Activated T-helper 17 cell treated with anti-CD3 and anti-CD28 coated beads, Interleukin-2, amount 50 U/mL, for 72 hours (primary cell): ENCODE measurements at regions not wholly inside any gene's neighbourhood (a gene's known extent, or its start where the extent isn't known, plus 50 kb on each side); places are given as distances from the start of the nearest gene placed in this dataset.

ENCODE experiments used
- ATAC-seq: fragments of 150-1000 bp; cut with Tn5 transposase; replicated peaks from 2 replicates; pipeline ENCODE4 v1.10.0; 2021; ENCODE audit warnings: mild to moderate bottlenecking, moderate library complexity
- H3K27ac Mint-ChIP-seq: one replicate; pipeline ENCODE4 v1.8.0; 2022; ENCODE audit warnings: mixed read lengths
- H3K27me3 Mint-ChIP-seq: one replicate; pipeline ENCODE4 v1.8.0; 2022; ENCODE audit warnings: mixed read lengths
- H3K36me3 Mint-ChIP-seq: one replicate; pipeline ENCODE4 v1.8.0; 2022; ENCODE audit warnings: low read depth, mild to moderate bottlenecking, mixed read lengths
- H3K4me1 Mint-ChIP-seq: one replicate; pipeline ENCODE4 v1.8.0; 2022; ENCODE audit warnings: mixed read lengths
- H3K4me3 Mint-ChIP-seq: one replicate; pipeline ENCODE4 v1.8.0; 2022; ENCODE audit warnings: mild to moderate bottlenecking, mixed read lengths
- H3K9me3 Mint-ChIP-seq: one replicate; pipeline ENCODE4 v1.8.0; 2022; ENCODE audit warnings: mixed read lengths

GRCh38 chr7:13174991-13175390 lies 487.6 kb downstream of the ARL4A start:
- Mint-ChIP-seq H3K9me3 (no peaks in the 10 kb centered on the region), H3K36me3 (no peaks in the 10 kb centered on the region), H3K27me3 (no peaks in the 10 kb centered on the region), H3K4me3 (no peak overlapping the region), H3K4me1 (no peaks in the 10 kb centered on the region), H3K27ac (no peak overlapping the region)
- ATAC-seq, result no peak

- Mint-ChIP-seq H3K4me3 (no peak overlapping the region), H3K27ac (no peak overlapping the region), H3K27me3 (peaks cover 4% of the 10 kb centered on the region), H3K36me3 (no peaks in the 10 kb centered on the region), H3K9me3 (no peaks in the 10 kb centered on the region), H3K4me1 (no peaks in the 10 kb centered on the region)
- no peak for ATAC-seq
Measured at GRCh38 chr7:13179011-13179582, 491.7 kb downstream of the ARL4A start.

- Mint-ChIP-seq H3K9me3 (no peaks in the 10 kb centered on the region), H3K27me3 (peaks cover 7% of the 10 kb centered on the region), H3K4me3 (no peak overlapping the region), H3K36me3 (no peaks in the 10 kb centered on the region), H3K27ac (no peak overlapping the region), H3K4me1 (no peaks in the 10 kb centered on the region)
- no peak for ATAC-seq
Measured at GRCh38 chr7:13179775-13180523, 492.5 kb downstream of the ARL4A start.

DNA sequence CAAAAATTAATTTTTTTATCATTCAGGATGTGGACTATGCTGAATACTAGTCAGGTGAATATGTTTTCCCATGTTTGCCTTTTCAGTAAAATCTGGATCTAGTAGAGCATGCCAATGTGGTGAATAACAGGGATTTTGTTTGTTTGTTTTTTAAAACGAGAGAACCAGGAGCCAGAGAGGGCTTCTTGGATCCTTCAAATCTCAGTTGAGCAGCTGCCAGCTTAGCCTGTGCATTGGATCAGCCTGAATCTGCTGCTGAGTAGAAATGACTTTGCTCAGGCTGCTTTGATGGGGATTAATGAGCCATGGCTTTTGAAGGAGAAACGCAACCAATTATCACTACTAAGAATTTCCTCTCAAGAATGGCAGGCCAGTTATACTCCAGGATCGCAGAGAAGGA lies 493.8 kb downstream of the ARL4A start:
- Mint-ChIP-seq H3K27me3 (peaks cover 9% of the 10 kb centered on the region), H3K4me3 (no peak overlapping the region), H3K9me3 (no peaks in the 10 kb centered on the region), H3K27ac (no peak overlapping the region), H3K36me3 (no peaks in the 10 kb centered on the region), H3K4me1 (no peaks in the 10 kb centered on the region)
- no peak for ATAC-seq

DNA sequence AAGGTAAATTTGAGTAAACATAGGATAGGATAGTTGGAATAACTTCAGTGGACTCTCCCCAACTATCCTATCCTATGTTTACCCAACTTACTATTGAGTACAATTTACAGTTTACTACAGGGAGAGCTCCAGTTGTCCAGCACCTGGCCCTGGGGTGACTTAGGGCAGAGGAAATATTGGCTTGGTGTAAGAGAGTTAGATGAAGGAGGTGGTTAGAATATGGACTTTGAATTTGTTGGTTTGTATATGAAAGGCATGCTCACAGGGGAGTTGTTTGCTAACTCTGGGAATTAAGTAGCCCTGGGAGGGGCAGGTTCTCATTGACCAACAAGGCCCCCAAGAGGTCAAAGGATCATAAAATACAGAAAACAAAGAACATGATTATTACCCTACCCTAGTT lies 497.7 kb downstream of the ARL4A start:
- Mint-ChIP-seq H3K4me3 (no peak overlapping the region), H3K27me3 (peaks cover 9% of the 10 kb centered on the region), H3K4me1 (no peaks in the 10 kb centered on the region), H3K36me3 (no peaks in the 10 kb centered on the region), H3K9me3 (no peaks in the 10 kb centered on the region), H3K27ac (no peak overlapping the region)
- ATAC-seq, result no peak

GRCh38 chr7:13188236-13188805 lies 500.9 kb downstream of the ARL4A start:
- no peak overlapping the region for H3K27ac Mint-ChIP-seq
- no peaks in the 10 kb centered on the region for H3K4me1 Mint-ChIP-seq
- H3K4me3 Mint-ChIP-seq, result no peak overlapping the region
- H3K27me3 Mint-ChIP-seq, result peaks cover 12% of the 10 kb centered on the region
- H3K36me3 Mint-ChIP-seq, result no peaks in the 10 kb centered on the region
- H3K9me3 Mint-ChIP-seq, result no peaks in the 10 kb centered on the region
- no peak for ATAC-seq

- no peak overlapping the region for H3K27ac Mint-ChIP-seq
- H3K36me3 Mint-ChIP-seq, result no peaks in the 10 kb centered on the region
- H3K4me3 Mint-ChIP-seq, result no peak overlapping the region
Measured at GRCh38 chr7:13188922-13189321, 501.5 kb downstream of the ARL4A start.

GRCh38 chr7:13189668-13190067 lies 502.2 kb downstream of the ARL4A start:
- no peak for ATAC-seq
- Mint-ChIP-seq H3K4me3 (no peak overlapping the region), H3K27ac (no peak overlapping the region), H3K27me3 (peaks cover 11% of the 10 kb centered on the region), H3K36me3 (no peaks in the 10 kb centered on the region), H3K4me1 (no peaks in the 10 kb centered on the region), H3K9me3 (no peaks in the 10 kb centered on the region)

More at GRCh38 chr7:13188922-13189321, 501.5 kb downstream of the ARL4A start:
- Mint-ChIP-seq H3K27me3 (peaks cover 8% of the 10 kb centered on the region), H3K9me3 (no peaks in the 10 kb centered on the region), H3K4me1 (no peaks in the 10 kb centered on the region)
- ATAC-seq, result no peak

DNA sequence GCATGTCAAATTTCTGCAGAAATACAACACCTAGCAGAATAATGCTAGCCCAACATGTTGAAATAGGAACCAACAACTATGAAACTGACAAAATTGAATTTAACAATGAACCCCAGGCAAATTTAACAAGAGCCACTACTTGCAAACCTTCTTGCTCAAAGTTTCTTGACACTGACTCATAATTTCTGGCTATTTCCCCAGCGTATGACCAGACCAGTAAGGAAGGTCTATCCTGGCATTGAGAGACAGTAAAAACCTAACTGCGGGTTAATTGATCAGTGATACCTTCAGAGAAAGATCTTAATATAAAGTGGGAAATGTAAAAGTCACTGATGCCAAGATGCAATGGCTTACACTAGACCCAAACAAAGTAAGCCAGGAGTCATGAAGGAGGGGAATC lies 510.1 kb downstream of the ARL4A start:
- Mint-ChIP-seq H3K36me3 (no peaks in the 10 kb centered on the region), H3K27ac (no peak overlapping the region)
- ATAC-seq, result no peak

GRCh38 chr7:13198036-13198435 lies 510.6 kb downstream of the ARL4A start:
- no peak for ATAC-seq
- Mint-ChIP-seq H3K36me3 (no peaks in the 10 kb centered on the region), H3K27ac (no peak overlapping the region), H3K4me3 (no peak overlapping the region), H3K9me3 (no peaks in the 10 kb centered on the region), H3K27me3 (peaks cover 3% of the 10 kb centered on the region), H3K4me1 (no peaks in the 10 kb centered on the region)

More for the DNA sequence above, 510.1 kb downstream of the ARL4A start:
- Mint-ChIP-seq H3K9me3 (no peaks in the 10 kb centered on the region), H3K27me3 (peaks cover 3% of the 10 kb centered on the region), H3K4me3 (no peak overlapping the region), H3K4me1 (no peaks in the 10 kb centered on the region)

- no peak overlapping the region for H3K27ac Mint-ChIP-seq
Measured at GRCh38 chr7:13198727-13199126, 511.3 kb downstream of the ARL4A start.

GRCh38 chr7:13201628-13202027 lies 514.2 kb downstream of the ARL4A start:
- Mint-ChIP-seq H3K36me3 (no peaks in the 10 kb centered on the region), H3K9me3 (no peaks in the 10 kb centered on the region), H3K27me3 (no peaks in the 10 kb centered on the region), H3K27ac (no peak overlapping the region), H3K4me3 (no peak overlapping the region), H3K4me1 (no peaks in the 10 kb centered on the region)
- no peak for ATAC-seq

More at GRCh38 chr7:13198727-13199126, 511.3 kb downstream of the ARL4A start:
- Mint-ChIP-seq H3K4me3 (no peak overlapping the region), H3K9me3 (no peaks in the 10 kb centered on the region), H3K4me1 (no peaks in the 10 kb centered on the region), H3K36me3 (no peaks in the 10 kb centered on the region), H3K27me3 (peaks cover 3% of the 10 kb centered on the region)
- no peak for ATAC-seq

DNA sequence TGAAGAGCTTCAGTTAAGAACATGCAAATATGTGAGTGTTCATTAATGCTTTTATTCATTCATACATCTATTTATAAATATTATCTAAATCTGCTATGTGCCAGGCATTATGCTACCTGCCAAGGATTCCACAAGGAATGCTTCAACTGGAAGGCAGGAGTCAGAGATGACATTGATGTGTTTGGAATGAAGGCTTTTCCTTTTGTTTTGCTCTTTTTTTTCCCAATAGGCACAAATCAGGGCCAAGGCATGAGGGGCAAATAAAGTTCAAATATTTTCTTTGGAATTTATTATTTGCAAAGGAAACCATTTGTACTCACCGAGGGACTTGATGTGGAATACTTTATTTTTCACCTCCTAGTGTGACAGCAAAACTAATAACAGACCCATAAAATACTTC lies 530.3 kb downstream of the ARL4A start:
- no peak overlapping the region for H3K4me3 Mint-ChIP-seq
- H3K27me3 Mint-ChIP-seq, result no peaks in the 10 kb centered on the region
- H3K27ac Mint-ChIP-seq, result no peak overlapping the region
- no peak for ATAC-seq
- no peaks in the 10 kb centered on the region for H3K9me3 Mint-ChIP-seq
- no peaks in the 10 kb centered on the region for H3K36me3 Mint-ChIP-seq
- H3K4me1 Mint-ChIP-seq, result no peaks in the 10 kb centered on the region

GRCh38 chr7:13225068-13225467 lies 537.6 kb downstream of the ARL4A start:
- Mint-ChIP-seq H3K4me3 (no peak overlapping the region), H3K27ac (no peak overlapping the region), H3K27me3 (peaks cover 4% of the 10 kb centered on the region), H3K36me3 (no peaks in the 10 kb centered on the region), H3K4me1 (no peaks in the 10 kb centered on the region), H3K9me3 (no peaks in the 10 kb centered on the region)
- ATAC-seq, result no peak

GRCh38 chr7:13226385-13226784 lies 539.0 kb downstream of the ARL4A start:
- ATAC-seq, result no peak
- Mint-ChIP-seq H3K27me3 (peaks cover 4% of the 10 kb centered on the region), H3K9me3 (no peaks in the 10 kb centered on the region), H3K27ac (no peak overlapping the region), H3K36me3 (no peaks in the 10 kb centered on the region), H3K4me3 (no peak overlapping the region), H3K4me1 (no peaks in the 10 kb centered on the region)
